ENCODE measurements at regions not wholly inside any gene's neighbourhood (a gene's known extent, or its start where the extent isn't known, plus 50 kb on each side); places are given as distances from the start of the nearest gene placed in this dataset.

- DNase-seq, result no peak
Measured at GRCh38 chr14:100469632-100470522, 117.3 kb downstream of the BEGAIN start.

GRCh38 chr14:100470523-100470897 lies 116.7 kb downstream of the BEGAIN start:
- no peak for DNase-seq

- no peak for DNase-seq
Measured at GRCh38 chr14:100471441-100472093, 115.7 kb downstream of the BEGAIN start.

GRCh38 chr14:100472094-100472455 lies 115.1 kb downstream of the BEGAIN start:
- no peak for DNase-seq

- DNase-seq, result no peak
Measured at GRCh38 chr14:100472491-100472890, 114.7 kb downstream of the BEGAIN start.

GRCh38 chr14:100473249-100473648 lies 114.0 kb downstream of the BEGAIN start:
- DNase-seq, result no peak

GRCh38 chr14:100474196-100474595 lies 113.0 kb downstream of the BEGAIN start:
- no peak for DNase-seq

- no peak for DNase-seq
Measured at GRCh38 chr14:100475268-100475667, 111.9 kb downstream of the BEGAIN start.

GRCh38 chr14:100476012-100476822 lies 111.0 kb downstream of the BEGAIN start:
- no peak for DNase-seq

- DNase-seq, result no peak
Measured at GRCh38 chr14:100484531-100485267, 102.5 kb downstream of the BEGAIN start.

GRCh38 chr14:100486025-100486828 lies 101.0 kb downstream of the BEGAIN start:
- peak; percentile 27 for DNase-seq

All from activated CD4-positive, alpha-beta T cell treated with anti-CD3 and anti-CD28 coated beads for 1 hour (primary cell).